ENCODE measurements at regions not wholly inside any gene's neighbourhood (a gene's known extent, or its start where the extent isn't known, plus 50 kb on each side); places are given as distances from the start of the nearest gene placed in this dataset.

DNA sequence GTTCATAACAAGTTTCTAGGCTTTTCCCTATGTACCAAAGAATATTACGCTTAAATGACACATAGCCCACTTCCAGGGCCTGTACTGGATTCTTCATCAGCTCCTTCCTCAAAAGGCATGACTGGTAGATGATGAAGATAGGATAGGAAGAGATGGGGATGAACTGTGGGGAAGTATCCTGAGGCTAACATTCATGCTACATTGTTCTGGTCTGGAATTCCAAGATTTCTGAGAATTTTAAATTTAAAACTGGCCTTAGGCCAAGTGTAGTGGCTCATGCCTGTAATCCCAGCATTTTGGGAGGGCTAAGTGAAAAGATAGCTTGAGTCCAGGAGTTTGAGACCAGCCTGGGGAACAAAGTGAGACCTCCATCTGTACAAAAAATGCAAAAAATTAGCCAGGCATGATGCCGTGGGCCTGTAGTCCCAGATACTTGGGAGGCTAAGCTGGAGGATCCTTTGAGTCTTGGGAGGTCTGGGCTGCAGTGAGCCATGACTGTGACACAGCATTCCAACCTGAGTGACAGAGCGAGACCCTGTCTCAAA lies 160.1 kb upstream of the PLAAT1 start:
- Histone ChIP-seq H3K79me2 (ENCODE audit: control insufficient read depth, insufficient read depth, low read length, poor library complexity) (no peaks in the 10 kb centered on the region), H3K4me2 (ENCODE audit: low read length) (no peak overlapping the region), H3K4me3 (ENCODE audit: low read depth, low read length) (no peak overlapping the region), H3K36me3 (ENCODE audit: control insufficient read depth in 1 of 2, insufficient read depth in 2 of 2, low read length in 2 of 2) (no peaks in the 10 kb centered on the region), H2AFZ (ENCODE audit: insufficient read depth, low read length, poor library complexity) (no peak overlapping the region), H3K14ac (ENCODE audit: low read length) (no peak overlapping the region), H2BK5ac (ENCODE audit: low read depth, low read length, poor library complexity) (no peak overlapping the region), H2AK5ac (ENCODE audit: low read length) (no peak overlapping the region), H3K18ac (ENCODE audit: low read length) (no peak overlapping the region), H4K8ac (ENCODE audit: low read depth, low read length) (no peak overlapping the region), H3K9ac (ENCODE audit: low read length) (no peak overlapping the region), H3K27me3 (ENCODE audit: insufficient read depth, low read length) (no peaks in the 10 kb centered on the region), H4K12ac (ENCODE audit: low read depth, low read length) (no peak overlapping the region), H2BK12ac (ENCODE audit: low read length) (no peak overlapping the region), H3K27ac (ENCODE audit: low read depth, low read length) (peak overlapping the region; percentile 48), H3K23ac (ENCODE audit: low read length) (no peak overlapping the region), H3K4me1 (ENCODE audit: control insufficient read depth in 1 of 2, insufficient read depth in 2 of 2, low read length in 2 of 2) (peaks cover 0 to 3% of the 10 kb centered on the region in 2 experiments), H4K91ac (ENCODE audit: low read depth, low read length) (no peak overlapping the region), H3K9me3 (ENCODE audit: insufficient read depth, low read depth, low read length) (peaks cover 2% of the 10 kb centered on the region), H3K79me1 (ENCODE audit: low read length) (peaks cover 2% of the 10 kb centered on the region), H3K4ac (ENCODE audit: low read depth, low read length) (no peak overlapping the region), H2BK120ac (ENCODE audit: insufficient read depth, low read length, poor library complexity) (no peak overlapping the region)
- no CpG with 5 or more reads among the region's 3 CpGs for WGBS (ENCODE audit: extremely low coverage, insufficient coverage, insufficient read length)
- peak; percentile 45 to 73 for DNase-seq

- Histone ChIP-seq H4K91ac (ENCODE audit: low read depth, low read length) (no peak overlapping the region), H4K8ac (ENCODE audit: low read depth, low read length) (no peak overlapping the region), H3K36me3 (ENCODE audit: control insufficient read depth in 1 of 2, insufficient read depth in 2 of 2, low read length in 2 of 2) (no peaks in the 10 kb centered on the region), H2BK120ac (ENCODE audit: insufficient read depth, low read length, poor library complexity) (no peak overlapping the region), H3K4me3 (ENCODE audit: low read depth, low read length) (no peak overlapping the region), H2AK5ac (ENCODE audit: low read length) (no peak overlapping the region), H4K12ac (ENCODE audit: low read depth, low read length) (no peak overlapping the region), H3K14ac (ENCODE audit: low read length) (no peak overlapping the region), H3K18ac (ENCODE audit: low read length) (no peak overlapping the region), H2BK5ac (ENCODE audit: low read depth, low read length, poor library complexity) (no peak overlapping the region), H2AFZ (ENCODE audit: insufficient read depth, low read length, poor library complexity) (no peak overlapping the region), H3K27ac (ENCODE audit: low read depth, low read length) (no peak overlapping the region), H3K4me2 (ENCODE audit: low read length) (no peak overlapping the region), H2BK12ac (ENCODE audit: low read length) (no peak overlapping the region), H3K27me3 (ENCODE audit: insufficient read depth, low read length) (no peaks in the 10 kb centered on the region), H3K79me2 (ENCODE audit: control insufficient read depth, insufficient read depth, low read length, poor library complexity) (no peaks in the 10 kb centered on the region), H3K9ac (ENCODE audit: low read length) (no peak overlapping the region), H3K9me3 (ENCODE audit: insufficient read depth, low read depth, low read length) (peaks cover 2% of the 10 kb centered on the region), H3K4me1 (ENCODE audit: control insufficient read depth in 1 of 2, insufficient read depth in 2 of 2, low read length in 2 of 2) (peaks cover 3 to 4% of the 10 kb centered on the region in 2 experiments), H3K23ac (ENCODE audit: low read length) (no peak overlapping the region), H3K79me1 (ENCODE audit: low read length) (no peaks in the 10 kb centered on the region), H3K4ac (ENCODE audit: low read depth, low read length) (no peak overlapping the region)
- 100% methylated on average over 1 of the region's 2 CpGs for WGBS (ENCODE audit: extremely low coverage, insufficient coverage, insufficient read length)
- no peak for DNase-seq
Observed at GRCh38 chr3:193085655-193086054, 155.4 kb upstream of the PLAAT1 start.

- no peaks in the 10 kb centered on the region for H3K27me3 ChIP-seq (ENCODE audit: insufficient read depth, low read length)
- H2AFZ ChIP-seq (ENCODE audit: insufficient read depth, low read length, poor library complexity): no peak overlapping the region
- H3K36me3 ChIP-seq (ENCODE audit: control insufficient read depth in 1 of 2, insufficient read depth in 2 of 2, low read length in 2 of 2): no peaks in the 10 kb centered on the region
- DNase-seq: no peak
- H3K4me2 ChIP-seq (ENCODE audit: low read length): no peak overlapping the region
- H4K12ac ChIP-seq (ENCODE audit: low read depth, low read length): no peak overlapping the region
- no peaks in the 10 kb centered on the region for H3K79me1 ChIP-seq (ENCODE audit: low read length)
- no peaks in the 10 kb centered on the region for H3K79me2 ChIP-seq (ENCODE audit: control insufficient read depth, insufficient read depth, low read length, poor library complexity)
- no peak overlapping the region for H3K4me3 ChIP-seq (ENCODE audit: low read depth, low read length)
- H2AK5ac ChIP-seq (ENCODE audit: low read length): no peak overlapping the region
- H4K8ac ChIP-seq (ENCODE audit: low read depth, low read length): no peak overlapping the region
- no peak overlapping the region for H2BK120ac ChIP-seq (ENCODE audit: insufficient read depth, low read length, poor library complexity)
- H3K23ac ChIP-seq (ENCODE audit: low read length): no peak overlapping the region
- H2BK5ac ChIP-seq (ENCODE audit: low read depth, low read length, poor library complexity): no peak overlapping the region
- H3K9ac ChIP-seq (ENCODE audit: low read length): no peak overlapping the region
- no peak overlapping the region for H3K14ac ChIP-seq (ENCODE audit: low read length)
- H3K4me1 ChIP-seq (ENCODE audit: control insufficient read depth in 1 of 2, insufficient read depth in 2 of 2, low read length in 2 of 2): peaks cover 0 to 4% of the 10 kb centered on the region in 2 experiments
- no peak overlapping the region for H2BK12ac ChIP-seq (ENCODE audit: low read length)
- H3K4ac ChIP-seq (ENCODE audit: low read depth, low read length): no peak overlapping the region
- peaks cover 2% of the 10 kb centered on the region for H3K9me3 ChIP-seq (ENCODE audit: insufficient read depth, low read depth, low read length)
- H3K27ac ChIP-seq (ENCODE audit: low read depth, low read length): no peak overlapping the region
- no CpG with 5 or more reads among the region's 4 CpGs for WGBS (ENCODE audit: extremely low coverage, insufficient coverage, insufficient read length)
- H3K18ac ChIP-seq (ENCODE audit: low read length): no peak overlapping the region
- H4K91ac ChIP-seq (ENCODE audit: low read depth, low read length): no peak overlapping the region
Observed at GRCh38 chr3:193086681-193087080, 154.3 kb upstream of the PLAAT1 start.

DNA sequence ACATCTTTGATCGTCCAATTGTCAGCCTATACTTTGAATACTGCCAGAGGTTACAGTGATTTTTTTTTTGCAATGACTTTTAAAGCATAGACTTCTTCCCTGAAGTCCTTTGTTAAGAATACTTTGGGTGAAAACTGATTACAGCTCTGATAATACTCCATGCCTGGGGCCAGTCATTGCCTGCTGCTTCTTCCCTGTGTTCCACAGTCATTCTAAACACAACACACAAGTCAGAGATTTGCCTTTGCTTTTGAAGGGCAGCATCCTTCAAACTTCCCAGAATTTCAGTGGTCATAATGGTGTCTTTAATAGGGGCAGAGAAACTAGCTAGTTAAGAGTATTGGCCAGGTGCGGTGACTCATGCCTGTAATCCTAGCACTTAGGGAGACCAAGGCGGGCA lies 153.7 kb upstream of the PLAAT1 start:
- Histone ChIP-seq H2AK5ac (ENCODE audit: low read length) (no peak overlapping the region), H2BK120ac (ENCODE audit: insufficient read depth, low read length, poor library complexity) (no peak overlapping the region), H3K9me3 (ENCODE audit: insufficient read depth, low read depth, low read length) (peaks cover 2% of the 10 kb centered on the region), H2BK5ac (ENCODE audit: low read depth, low read length, poor library complexity) (no peak overlapping the region), H3K18ac (ENCODE audit: low read length) (no peak overlapping the region), H2BK12ac (ENCODE audit: low read length) (no peak overlapping the region), H4K12ac (ENCODE audit: low read depth, low read length) (no peak overlapping the region), H3K4me2 (ENCODE audit: low read length) (no peak overlapping the region), H3K4me3 (ENCODE audit: low read depth, low read length) (no peak overlapping the region), H3K4ac (ENCODE audit: low read depth, low read length) (no peak overlapping the region), H3K79me2 (ENCODE audit: control insufficient read depth, insufficient read depth, low read length, poor library complexity) (no peaks in the 10 kb centered on the region), H3K79me1 (ENCODE audit: low read length) (no peaks in the 10 kb centered on the region), H3K36me3 (ENCODE audit: control insufficient read depth in 1 of 2, insufficient read depth in 2 of 2, low read length in 2 of 2) (no peaks in the 10 kb centered on the region), H3K27me3 (ENCODE audit: insufficient read depth, low read length) (no peaks in the 10 kb centered on the region), H2AFZ (ENCODE audit: insufficient read depth, low read length, poor library complexity) (no peak overlapping the region), H3K23ac (ENCODE audit: low read length) (no peak overlapping the region), H4K8ac (ENCODE audit: low read depth, low read length) (no peak overlapping the region), H3K14ac (ENCODE audit: low read length) (no peak overlapping the region), H3K27ac (ENCODE audit: low read depth, low read length) (no peak overlapping the region), H3K4me1 (ENCODE audit: control insufficient read depth in 1 of 2, insufficient read depth in 2 of 2, low read length in 2 of 2) (peaks cover 0 to 4% of the 10 kb centered on the region in 2 experiments), H4K91ac (ENCODE audit: low read depth, low read length) (no peak overlapping the region), H3K9ac (ENCODE audit: low read length) (no peak overlapping the region)
- no CpG with 5 or more reads among the region's 3 CpGs for WGBS (ENCODE audit: extremely low coverage, insufficient coverage, insufficient read length)
- DNase-seq: peak in 1 of 2 donors; percentile 9

Measured in trophoblast cell (in vitro differentiated cells and primary cell).